ENCODE measurements at regions not wholly inside any gene's neighbourhood (a gene's known extent, or its start where the extent isn't known, plus 50 kb on each side); places are given as distances from the start of the nearest gene placed in this dataset.

- TF ChIP-seq EZH2 (IDR thresholded peaks at IDR 0.05; ENCODE audit: borderline replicate concordance, low read length): no peak
- TF ChIP-seq CTCF (IDR thresholded peaks at IDR 0.05; ENCODE audit: low read length): no peak
- Histone ChIP-seq H3K9ac (ENCODE audit: low read length) (no peak overlapping the region), H3K27ac (ENCODE audit: low read depth, low read length, poor library complexity, severe bottlenecking) (no peak overlapping the region), H3K4me1 (ENCODE audit: insufficient read depth, low read length, severe bottlenecking) (no peaks in the 10 kb centered on the region), H3K4me3 (ENCODE audit: low read depth, low read length, poor library complexity, severe bottlenecking) (no peak overlapping the region), H3K9me2 (ENCODE audit: low read depth, low read length) (no peaks in the 10 kb centered on the region), H2AFZ (ENCODE audit: low read length) (no peak overlapping the region), H4K20me1 (ENCODE audit: insufficient read depth, low read length) (no peaks in the 10 kb centered on the region), H3K9me3 (ENCODE audit: low read length) (no peaks in the 10 kb centered on the region), H3K27me3 (ENCODE audit: insufficient read depth, low read length) (no peaks in the 10 kb centered on the region), H3K36me3 (ENCODE audit: insufficient read depth, low read length) (no peaks in the 10 kb centered on the region), H3K4me2 (ENCODE audit: low read length) (no peak overlapping the region), H3F3A (ENCODE audit: insufficient read depth, low read length) (no peaks in the 10 kb centered on the region), H3K79me2 (ENCODE audit: insufficient read depth, low read length) (no peaks in the 10 kb centered on the region)
Measured at GRCh38 chr10:109149666-109150350, 773.5 kb downstream of the XPNPEP1 start.

- H4K20me1 ChIP-seq (ENCODE audit: insufficient read depth, low read length): no peaks in the 10 kb centered on the region
- H3K9me3 ChIP-seq (ENCODE audit: low read length): no peaks in the 10 kb centered on the region
- H3K27ac ChIP-seq (ENCODE audit: low read depth, low read length, poor library complexity, severe bottlenecking): no peak overlapping the region
- no peaks in the 10 kb centered on the region for H3K4me1 ChIP-seq (ENCODE audit: insufficient read depth, low read length, severe bottlenecking)
- H3K4me2 ChIP-seq (ENCODE audit: low read length): no peak overlapping the region
- no peak overlapping the region for H3K4me3 ChIP-seq (ENCODE audit: low read depth, low read length, poor library complexity, severe bottlenecking)
- no peak overlapping the region for H2AFZ ChIP-seq (ENCODE audit: low read length)
- no peaks in the 10 kb centered on the region for H3K79me2 ChIP-seq (ENCODE audit: insufficient read depth, low read length)
- H3K27me3 ChIP-seq (ENCODE audit: insufficient read depth, low read length): no peaks in the 10 kb centered on the region
- H3K9ac ChIP-seq (ENCODE audit: low read length): no peak overlapping the region
- TF ChIP-seq CTCF (IDR thresholded peaks at IDR 0.05; ENCODE audit: low read length) (no peak), EZH2 (IDR thresholded peaks at IDR 0.05; ENCODE audit: borderline replicate concordance, low read length) (no peak)
- no peaks in the 10 kb centered on the region for H3K9me2 ChIP-seq (ENCODE audit: low read depth, low read length)
- no peaks in the 10 kb centered on the region for H3F3A ChIP-seq (ENCODE audit: insufficient read depth, low read length)
- H3K36me3 ChIP-seq (ENCODE audit: insufficient read depth, low read length): no peaks in the 10 kb centered on the region
Measured at GRCh38 chr10:109127363-109127762, 795.9 kb downstream of the XPNPEP1 start.

- Histone ChIP-seq H3K4me1 (ENCODE audit: insufficient read depth, low read length, severe bottlenecking) (no peaks in the 10 kb centered on the region), H3F3A (ENCODE audit: insufficient read depth, low read length) (no peaks in the 10 kb centered on the region), H3K79me2 (ENCODE audit: insufficient read depth, low read length) (no peaks in the 10 kb centered on the region), H3K27me3 (ENCODE audit: insufficient read depth, low read length) (no peaks in the 10 kb centered on the region), H3K4me2 (ENCODE audit: low read length) (no peak overlapping the region), H2AFZ (ENCODE audit: low read length) (no peak overlapping the region), H4K20me1 (ENCODE audit: insufficient read depth, low read length) (no peaks in the 10 kb centered on the region), H3K4me3 (ENCODE audit: low read depth, low read length, poor library complexity, severe bottlenecking) (no peak overlapping the region), H3K9me3 (ENCODE audit: low read length) (no peaks in the 10 kb centered on the region), H3K9ac (ENCODE audit: low read length) (no peak overlapping the region), H3K9me2 (ENCODE audit: low read depth, low read length) (no peaks in the 10 kb centered on the region), H3K36me3 (ENCODE audit: insufficient read depth, low read length) (no peaks in the 10 kb centered on the region), H3K27ac (ENCODE audit: low read depth, low read length, poor library complexity, severe bottlenecking) (no peak overlapping the region)
- TF ChIP-seq CTCF (IDR thresholded peaks at IDR 0.05; ENCODE audit: low read length) (no peak), EZH2 (IDR thresholded peaks at IDR 0.05; ENCODE audit: borderline replicate concordance, low read length) (no peak)
Measured at GRCh38 chr10:109126541-109126940, 796.8 kb downstream of the XPNPEP1 start.

Measured in OCI-LY1 (cell line).